H1 (cell line): ENCODE measurements at regions not wholly inside any gene's neighbourhood (a gene's known extent, or its start where the extent isn't known, plus 50 kb on each side); places are given as distances from the start of the nearest gene placed in this dataset.

Source experiments
- CTCF ChIA-PET: fragments of 300-600 bp; sonication (Branson Sonifier 250); formaldehyde crosslinking; loops from one replicate; lab custom pipeline; 2021; ENCODE audit not compliant: partially characterized antibody; lab: Charles Lee
- POLR2A ChIA-PET: fragments of 300-600 bp; sonication (Branson Sonifier 250); formaldehyde crosslinking; loops from one replicate; lab custom pipeline; 2021; ENCODE audit warnings: inconsistent platforms; ENCODE audit not compliant: partially characterized antibody; lab: Charles Lee
- DNase-seq, 2 experiments: peaks; one replicate each; pipeline versions ENCODE4 v3.0.0 to v3.0.0-alpha.2; 2010 to 2022; ENCODE audit warnings: low spot score in 2 of 2, low read depth in 1 of 2, mixed read lengths in 1 of 2
- FAIRE-seq: peaks from 2 replicates; lab custom pipeline; 2011; peaks lifted over from hg19 to GRCh38; lab: Jason Lieb, UNC
- H2AFZ ChIP-seq: 2 replicates; pipeline ENCODE4 v1.8.1; 2012; ENCODE audit warnings: low read length, inconsistent platforms
- H2AK5ac ChIP-seq: 2 replicates; pipeline ENCODE4 v1.6.1; 2013; ENCODE audit warnings: low read depth, low read length
- H2BK120ac ChIP-seq: replicated peaks from 2 replicates; pipeline ENCODE3; 2013; ENCODE audit warnings: low read depth, low read length, inconsistent platforms
- H2BK12ac ChIP-seq: 2 replicates; pipeline ENCODE4 v1.6.1; 2013; ENCODE audit warnings: low read depth, low read length
- H2BK15ac ChIP-seq: 2 replicates; pipeline ENCODE4 v1.6.1; 2013; ENCODE audit warnings: low read length
- H2BK20ac ChIP-seq: 2 replicates; pipeline ENCODE4 v1.6.1; 2013; ENCODE audit warnings: low read length
- H2BK5ac ChIP-seq: 2 replicates; pipeline ENCODE4 v1.6.1; 2013; ENCODE audit warnings: low read depth, low read length
- H3K14ac ChIP-seq: 2 replicates; pipeline ENCODE4 v1.6.1; 2013; ENCODE audit warnings: inconsistent platforms; ENCODE audit not compliant: insufficient read length
- H3K18ac ChIP-seq: 2 replicates; pipeline ENCODE4 v1.6.1; 2013; ENCODE audit warnings: low read length; ENCODE audit errors: extremely low read depth
- H3K23ac ChIP-seq: 2 replicates; pipeline ENCODE4 v1.6.1; 2013; ENCODE audit warnings: inconsistent platforms; ENCODE audit not compliant: insufficient read length
- H3K23me2 ChIP-seq: 2 replicates; pipeline ENCODE4 v1.6.1; 2013; ENCODE audit warnings: low read depth, low read length
- H3K27ac ChIP-seq: 2 replicates; pipeline ENCODE4 v1.6.1; 2011; ENCODE audit warnings: low read depth, low read length, inconsistent platforms
- H3K27me3 ChIP-seq, 4 experiments: replicated peaks in 1 of 4; 1 replicate in 1 of 4; 2 replicates in 3 of 4; pipeline versions ENCODE4 v1.6.1 to v1.8.1; 2011 to 2013; ENCODE audit warnings: low read length in 3 of 4, mild to moderate bottlenecking in 3 of 4, inconsistent platforms in 2 of 4, mixed read lengths in 2 of 4, moderate library complexity in 1 of 4; ENCODE audit not compliant: control insufficient read depth in 3 of 4, insufficient read depth in 3 of 4; ENCODE audit errors: extremely low read depth in 1 of 4
- H3K36me3 ChIP-seq, 4 experiments: 2 replicates each; pipeline versions ENCODE4 v1.6.1 to v1.8.1; 2011 to 2013; ENCODE audit warnings: mild to moderate bottlenecking in 4 of 4, low read length in 3 of 4, moderate library complexity in 2 of 4, control low read depth in 1 of 4, inconsistent platforms in 1 of 4; ENCODE audit not compliant: insufficient read depth in 4 of 4, control insufficient read depth in 2 of 4
- H3K4ac ChIP-seq: replicated peaks from 2 replicates; pipeline ENCODE3; 2013; ENCODE audit warnings: low read length, low read depth, mixed read lengths, inconsistent platforms; ENCODE audit not compliant: insufficient read length
- H3K4me1 ChIP-seq, 4 experiments: replicated peaks in 1 of 4; 1 replicate in 1 of 4; 2 replicates in 3 of 4; pipeline versions ENCODE4 v1.6.1 to v1.8.1; 2011 to 2013; ENCODE audit warnings: low read length in 3 of 4, inconsistent platforms in 2 of 4, mixed read lengths in 1 of 4; ENCODE audit not compliant: insufficient read depth in 4 of 4, control insufficient read depth in 3 of 4
- H3K4me2 ChIP-seq, 2 experiments: 2 replicates each; pipeline versions ENCODE4 v1.6.1 to v1.8.1; 2011 to 2013; ENCODE audit warnings: low read depth in 2 of 2, low read length in 2 of 2, control low read depth in 1 of 2, inconsistent platforms in 1 of 2, mild to moderate bottlenecking in 1 of 2; ENCODE audit not compliant: insufficient read depth in 1 of 2
- H3K4me3 ChIP-seq, 4 experiments: fragments of 200-600, 300-600 bp in 1 of 4; sonication (generic), shearing (Covaris generic), sonication (Bioruptor Twin) in 1 of 4; 2 replicates each; pipeline versions ENCODE4 v1.5.1 to v1.8.1; 2011 to 2016; ENCODE audit warnings: low read length in 4 of 4, low read depth in 3 of 4, control low read depth in 2 of 4, inconsistent platforms in 2 of 4, mild to moderate bottlenecking in 2 of 4, mixed read lengths in 1 of 4, moderate library complexity in 1 of 4; ENCODE audit not compliant: insufficient read depth in 2 of 4; ENCODE audit errors: extremely low read depth in 1 of 4
- H3K56ac ChIP-seq: replicated peaks from 2 replicates; pipeline ENCODE3; 2013; ENCODE audit warnings: low read depth, mild to moderate bottlenecking, mixed read lengths, low read length, inconsistent platforms; ENCODE audit not compliant: insufficient read length
- H3K79me1 ChIP-seq: 2 replicates; pipeline ENCODE4 v1.6.1; 2013; ENCODE audit warnings: low read depth, low read length, control low read depth
- H3K79me2 ChIP-seq, 2 experiments: 2 replicates each; pipeline versions ENCODE4 v1.6.1 to v1.8.1; 2012 to 2013; ENCODE audit warnings: low read length in 2 of 2, mild to moderate bottlenecking in 2 of 2, inconsistent platforms in 1 of 2; ENCODE audit not compliant: insufficient read depth in 2 of 2, control insufficient read depth in 1 of 2
- H3K9ac ChIP-seq, 4 experiments: replicated peaks in 1 of 4; 1 replicate in 1 of 4; 2 replicates in 3 of 4; pipeline versions ENCODE4 v1.6.1 to v1.8.1; 2011 to 2013; ENCODE audit warnings: low read depth in 3 of 4, low read length in 3 of 4, control low read depth in 2 of 4, mild to moderate bottlenecking in 2 of 4, moderate library complexity in 2 of 4, inconsistent platforms in 1 of 4; ENCODE audit errors: extremely low read depth in 1 of 4
- H3K9me3 ChIP-seq, 2 experiments: 2 replicates each; pipeline versions ENCODE4 v1.6.1 to v1.8.1; 2012 to 2013; ENCODE audit warnings: mild to moderate bottlenecking in 2 of 2, moderate library complexity in 2 of 2, control low read depth in 1 of 2, inconsistent platforms in 1 of 2, low read depth in 1 of 2, low read length in 1 of 2, mixed read lengths in 1 of 2; ENCODE audit not compliant: insufficient read depth in 2 of 2
- H4K20me1 ChIP-seq, 2 experiments: replicated peaks in 1 of 2; 2 replicates each; pipeline versions ENCODE3 to v1.8.1; 2011 to 2013; ENCODE audit warnings: inconsistent platforms in 2 of 2, low read length in 2 of 2, mild to moderate bottlenecking in 1 of 2; ENCODE audit not compliant: insufficient read depth in 2 of 2, control insufficient read depth in 1 of 2
- H4K5ac ChIP-seq: 2 replicates; pipeline ENCODE4 v1.6.1; 2013; ENCODE audit warnings: low read length, low read depth, mixed read lengths, inconsistent platforms; ENCODE audit not compliant: insufficient read length
- H4K8ac ChIP-seq: 2 replicates; pipeline ENCODE4 v1.8.0; 2013; ENCODE audit warnings: mild to moderate bottlenecking, moderate library complexity, low read length, inconsistent platforms; ENCODE audit not compliant: insufficient read depth; ENCODE audit errors: extremely low read depth
- H4K91ac ChIP-seq: replicated peaks from 2 replicates; pipeline ENCODE3; 2013; ENCODE audit warnings: low read length, mixed read lengths, inconsistent platforms; ENCODE audit not compliant: insufficient read length
- BRCA1 ChIP-seq: IDR thresholded peaks from 2 replicates; pipeline ENCODE4 v1.6.1; 2012; ENCODE audit warnings: low read depth, low read length, improper control_type of control experiment
- JUN ChIP-seq: IDR thresholded peaks from 2 replicates; pipeline ENCODE4 v1.6.1; 2011; ENCODE audit warnings: low read depth, mild to moderate bottlenecking, improper control_type of control experiment, low read length
- KDM1A ChIP-seq: fragments of 200-600, 300-600 bp; sonication (generic); IDR thresholded peaks from 2 replicates; pipeline ENCODE4 v1.7.1; 2016; ENCODE audit warnings: mild to moderate bottlenecking, low read length, borderline replicate concordance
- POLR2AphosphoS5 ChIP-seq: IDR thresholded peaks from 2 replicates; pipeline ENCODE4 v1.6.1; 2011; ENCODE audit warnings: low read depth, low read length
- RBBP5 ChIP-seq: IDR thresholded peaks from 2 replicates; pipeline ENCODE4 v1.7.1; 2012; ENCODE audit warnings: low read depth, mild to moderate bottlenecking, inconsistent platforms, low read length, moderate library complexity, borderline replicate concordance
- WGBS, 2 experiments: shearing (Covaris generic) in 1 of 2; methylation state at CpG; one replicate each; pipeline versions ENCODE4 v1.1.6 to v1.1.7; 2013 to 2015; ENCODE audit warnings: low lambda C conversion rate in 2 of 2, mixed read lengths in 2 of 2, inconsistent platforms in 1 of 2, low coverage in 1 of 2, missing lambda C conversion rate in 1 of 2; ENCODE audit not compliant: insufficient replicate concordance in 2 of 2, insufficient coverage in 1 of 2, insufficient read length in 1 of 2; ENCODE audit errors: extremely low coverage in 1 of 2, missing lambda C conversion rate in 1 of 2; 5-methylcytosine and 5-hydroxymethylcytosine counted together

DNA sequence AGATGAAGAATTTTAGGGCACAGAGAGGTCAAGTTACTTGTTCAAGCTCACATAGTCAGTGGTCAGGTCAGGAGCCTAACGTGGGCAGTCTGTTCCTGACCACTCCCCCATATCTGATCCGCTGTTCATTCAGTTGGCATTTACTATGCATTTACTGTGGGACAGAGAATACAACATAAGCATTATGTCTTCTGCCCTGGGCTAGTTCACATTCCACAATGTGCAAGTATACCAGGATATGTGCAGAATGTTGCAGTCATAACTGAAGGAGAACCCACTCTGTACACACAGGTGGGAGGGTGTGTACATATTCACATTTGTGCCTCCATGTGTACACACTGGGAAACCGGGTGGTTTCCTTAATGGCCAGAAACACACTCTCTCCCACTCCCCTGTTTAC is 309.6 kb downstream of the PRDM2 start:
- no peak overlapping the region for H2AK5ac ChIP-seq
- no peaks in the 10 kb centered on the region for H4K20me1 ChIP-seq
- H3K36me3 ChIP-seq, result no peaks in the 10 kb centered on the region
- H4K91ac ChIP-seq, result no peak overlapping the region
- 86% methylated on average over 3 of the region's 3 CpGs; no CpG with 5 or more reads in 1 of the 2 experiments for WGBS, 2 experiments
- H3K23ac ChIP-seq, result no peak overlapping the region
- no peak overlapping the region for H2BK120ac ChIP-seq
- no peak overlapping the region for H2BK5ac ChIP-seq
- DNase-seq (no peak), FAIRE-seq (no peak)
- peaks cover 2 to 5% of the 10 kb centered on the region in 2 experiments; a peak in 1 of 4 replicates for H3K9me3 ChIP-seq
- peaks cover 0 to 8% (median 5%) of the 10 kb centered on the region in 4 experiments; a peak in 4 of 7 replicates for H3K4me1 ChIP-seq
- H3K79me2 ChIP-seq, result no peaks in the 10 kb centered on the region
- POLR2A ChIA-PET, result no interaction called here
- H3K9ac ChIP-seq, result no peak overlapping the region
- H3K79me1 ChIP-seq, result no peaks in the 10 kb centered on the region
- TF ChIP-seq RBBP5 (no peak), BRCA1 (no peak), JUN (no peak), POLR2AphosphoS5 (no peak), KDM1A (no peak)
- no peak overlapping the region for H3K14ac ChIP-seq
- H3K56ac ChIP-seq, result no peak overlapping the region
- CTCF ChIA-PET, result no interaction called here
- no peak overlapping the region for H4K8ac ChIP-seq
- no peak overlapping the region for H2BK12ac ChIP-seq
- H2BK20ac ChIP-seq, result no peak overlapping the region
- H3K27ac ChIP-seq, result no peak overlapping the region
- H3K4me2 ChIP-seq, result no peak overlapping the region
- no peak overlapping the region for H2AFZ ChIP-seq
- H3K23me2 ChIP-seq, result no peaks in the 10 kb centered on the region
- no peak overlapping the region for H3K4ac ChIP-seq
- no peak overlapping the region for H4K5ac ChIP-seq
- no peak overlapping the region for H2BK15ac ChIP-seq
- H3K4me3 ChIP-seq, result no peak overlapping the region
- H3K18ac ChIP-seq, result no peak overlapping the region
- no peaks in the 10 kb centered on the region for H3K27me3 ChIP-seq
